OCI-LY1 (cell line): ENCODE measurements at regions not wholly inside any gene's neighbourhood (a gene's known extent, or its start where the extent isn't known, plus 50 kb on each side); places are given as distances from the start of the nearest gene placed in this dataset.

ENCODE experiments used
- EZH2 ChIP-seq: fragments of 200-600 bp; sonication (generic), shearing (Covaris generic); IDR thresholded peaks from 2 replicates; pipeline ENCODE4 v1.8.0; 2017; ENCODE audit warnings: borderline replicate concordance, mixed run types, mild to moderate bottlenecking, antibody characterized with exemption, low read length, moderate library complexity, mixed read lengths
- TF ChIP-seq, protein P1 (sequence below): fragments of 200-600 bp; sonication (generic), shearing (Covaris generic); IDR thresholded peaks from 2 replicates; pipeline ENCODE4 v1.5.1; 2017; ENCODE audit warnings: mild to moderate bottlenecking, antibody characterized with exemption, low read length, moderate library complexity, mixed read lengths

DNA sequence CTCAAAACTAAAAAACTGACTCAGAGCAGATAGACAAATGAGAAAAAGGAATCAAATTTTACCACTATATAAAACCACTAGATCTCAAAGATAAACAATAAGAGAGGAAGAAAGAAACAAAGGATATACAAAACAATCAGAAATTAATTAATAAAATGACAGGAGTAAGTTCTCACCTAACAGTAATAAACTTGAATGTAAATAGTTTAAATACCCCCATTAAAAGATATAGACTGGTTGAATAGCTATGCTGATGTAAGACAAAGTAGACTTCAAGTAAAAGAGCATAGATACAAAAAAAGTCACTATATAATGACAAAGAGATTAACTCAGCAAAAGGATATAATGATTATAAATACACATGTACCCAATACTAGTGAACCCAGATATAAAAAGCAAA is 72.3 kb upstream of the GNAZ start:
- TF ChIP-seq, protein P1, sequence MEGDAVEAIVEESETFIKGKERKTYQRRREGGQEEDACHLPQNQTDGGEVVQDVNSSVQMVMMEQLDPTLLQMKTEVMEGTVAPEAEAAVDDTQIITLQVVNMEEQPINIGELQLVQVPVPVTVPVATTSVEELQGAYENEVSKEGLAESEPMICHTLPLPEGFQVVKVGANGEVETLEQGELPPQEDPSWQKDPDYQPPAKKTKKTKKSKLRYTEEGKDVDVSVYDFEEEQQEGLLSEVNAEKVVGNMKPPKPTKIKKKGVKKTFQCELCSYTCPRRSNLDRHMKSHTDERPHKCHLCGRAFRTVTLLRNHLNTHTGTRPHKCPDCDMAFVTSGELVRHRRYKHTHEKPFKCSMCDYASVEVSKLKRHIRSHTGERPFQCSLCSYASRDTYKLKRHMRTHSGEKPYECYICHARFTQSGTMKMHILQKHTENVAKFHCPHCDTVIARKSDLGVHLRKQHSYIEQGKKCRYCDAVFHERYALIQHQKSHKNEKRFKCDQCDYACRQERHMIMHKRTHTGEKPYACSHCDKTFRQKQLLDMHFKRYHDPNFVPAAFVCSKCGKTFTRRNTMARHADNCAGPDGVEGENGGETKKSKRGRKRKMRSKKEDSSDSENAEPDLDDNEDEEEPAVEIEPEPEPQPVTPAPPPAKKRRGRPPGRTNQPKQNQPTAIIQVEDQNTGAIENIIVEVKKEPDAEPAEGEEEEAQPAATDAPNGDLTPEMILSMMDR = no peak
- TF ChIP-seq EZH2 = no peak
